Omental fat pad (tissue), 3 donors: ENCODE measurements at regions not wholly inside any gene's neighbourhood (a gene's known extent, or its start where the extent isn't known, plus 50 kb on each side); places are given as distances from the start of the nearest gene placed in this dataset.

ENCODE experiments used
- ATAC-seq: fragments of 150-250 bp; one replicate; pipeline ENCODE4 v1.9.1; 2016; ENCODE audit warnings: mild to moderate bottlenecking, moderate library complexity; ENCODE audit not compliant: low FRiP score
- DNase-seq: peaks from one replicate; pipeline ENCODE4 v3.0.0-alpha.2; 2019; ENCODE audit warnings: low spot score
- TF ChIP-seq, protein P1 (sequence below), 3 donors: fragments of 450-650 bp; IDR thresholded peaks; one replicate each; pipeline ENCODE4 v1.5.1; 2016 to 2017; ENCODE audit warnings: antibody characterized with exemption in 3 of 3, mild to moderate bottlenecking in 3 of 3, moderate library complexity in 2 of 3

DNA sequence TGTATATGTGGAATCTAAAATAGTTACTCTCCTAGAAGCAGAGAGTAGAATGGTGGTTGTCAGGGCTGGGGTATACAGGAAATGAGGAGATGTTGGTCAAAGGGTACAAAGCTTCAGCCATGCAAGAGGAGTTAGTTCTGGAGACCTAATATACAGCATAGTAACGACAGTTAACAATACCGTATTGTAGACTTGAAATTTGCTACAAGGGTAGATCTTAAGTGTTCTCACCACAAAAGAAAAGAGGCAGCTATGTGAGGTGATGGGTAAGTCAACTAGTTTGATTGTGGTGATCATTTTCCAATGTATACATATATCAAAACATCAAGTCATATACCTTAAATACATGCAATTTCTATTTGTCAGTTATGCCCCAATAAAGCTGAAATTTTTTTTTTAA, 98.2 kb upstream of the CYP1B1 start:
- DNase-seq: no peak
- no peak for ATAC-seq
- TF ChIP-seq, protein P1, sequence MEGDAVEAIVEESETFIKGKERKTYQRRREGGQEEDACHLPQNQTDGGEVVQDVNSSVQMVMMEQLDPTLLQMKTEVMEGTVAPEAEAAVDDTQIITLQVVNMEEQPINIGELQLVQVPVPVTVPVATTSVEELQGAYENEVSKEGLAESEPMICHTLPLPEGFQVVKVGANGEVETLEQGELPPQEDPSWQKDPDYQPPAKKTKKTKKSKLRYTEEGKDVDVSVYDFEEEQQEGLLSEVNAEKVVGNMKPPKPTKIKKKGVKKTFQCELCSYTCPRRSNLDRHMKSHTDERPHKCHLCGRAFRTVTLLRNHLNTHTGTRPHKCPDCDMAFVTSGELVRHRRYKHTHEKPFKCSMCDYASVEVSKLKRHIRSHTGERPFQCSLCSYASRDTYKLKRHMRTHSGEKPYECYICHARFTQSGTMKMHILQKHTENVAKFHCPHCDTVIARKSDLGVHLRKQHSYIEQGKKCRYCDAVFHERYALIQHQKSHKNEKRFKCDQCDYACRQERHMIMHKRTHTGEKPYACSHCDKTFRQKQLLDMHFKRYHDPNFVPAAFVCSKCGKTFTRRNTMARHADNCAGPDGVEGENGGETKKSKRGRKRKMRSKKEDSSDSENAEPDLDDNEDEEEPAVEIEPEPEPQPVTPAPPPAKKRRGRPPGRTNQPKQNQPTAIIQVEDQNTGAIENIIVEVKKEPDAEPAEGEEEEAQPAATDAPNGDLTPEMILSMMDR (IDR thresholded peaks at IDR 0.05): no peak

DNA sequence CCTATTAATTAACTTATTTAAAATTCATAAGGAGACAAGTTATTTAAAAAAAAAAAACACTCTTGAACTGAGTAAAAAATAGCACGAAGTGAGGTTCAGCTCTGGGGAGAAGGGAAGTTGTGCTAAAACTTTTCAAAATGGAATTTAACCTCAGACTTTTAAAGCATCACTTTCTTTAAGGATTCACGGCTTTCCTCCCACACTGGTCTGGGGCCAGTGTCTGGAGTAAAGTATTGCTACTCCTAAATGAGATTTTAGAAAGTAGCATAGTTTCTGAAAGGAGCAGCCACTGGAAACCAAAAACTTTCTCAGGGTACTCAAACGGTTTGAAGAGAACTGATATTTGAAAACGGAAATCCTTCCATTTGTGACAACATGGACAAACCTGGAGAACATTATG, 97.7 kb upstream of the CYP1B1 start:
- ATAC-seq (no peak), DNase-seq (no peak)
- TF ChIP-seq, protein P1 (IDR thresholded peaks at IDR 0.05): no peak

DNA sequence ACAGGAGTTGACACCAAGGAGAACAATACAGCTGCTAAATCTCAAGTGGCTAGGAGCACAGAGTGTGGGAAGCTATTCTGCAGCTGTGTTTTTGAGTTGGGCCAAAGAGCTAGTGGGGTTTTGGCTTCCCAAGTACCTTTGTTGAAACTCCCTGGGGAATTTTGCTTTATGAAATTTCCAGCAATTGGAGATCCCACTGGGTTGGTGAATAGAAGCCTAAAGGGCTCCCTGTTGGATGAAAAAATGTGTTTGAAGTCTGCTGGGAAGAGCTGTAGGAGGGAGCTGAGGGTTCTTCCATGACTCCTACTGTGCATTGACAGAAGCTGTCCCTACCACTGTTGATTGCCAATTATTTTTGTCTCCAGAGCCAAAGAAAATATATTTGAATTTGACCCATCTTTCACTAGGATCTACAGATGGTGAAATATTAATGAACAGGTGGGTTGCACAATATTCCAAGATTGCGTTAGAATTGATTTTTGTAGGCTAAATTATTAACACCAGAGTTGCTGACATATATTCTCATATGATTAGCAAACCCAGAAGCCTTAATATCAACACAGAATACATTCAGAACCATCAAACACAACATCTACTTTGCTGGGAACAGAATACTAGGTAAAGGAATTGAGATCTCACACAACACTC, 95.4 kb upstream of the CYP1B1 start:
- TF ChIP-seq, protein P1 (IDR thresholded peaks at IDR 0.05): no peak
- DNase-seq (no peak), ATAC-seq (no peak)

DNA sequence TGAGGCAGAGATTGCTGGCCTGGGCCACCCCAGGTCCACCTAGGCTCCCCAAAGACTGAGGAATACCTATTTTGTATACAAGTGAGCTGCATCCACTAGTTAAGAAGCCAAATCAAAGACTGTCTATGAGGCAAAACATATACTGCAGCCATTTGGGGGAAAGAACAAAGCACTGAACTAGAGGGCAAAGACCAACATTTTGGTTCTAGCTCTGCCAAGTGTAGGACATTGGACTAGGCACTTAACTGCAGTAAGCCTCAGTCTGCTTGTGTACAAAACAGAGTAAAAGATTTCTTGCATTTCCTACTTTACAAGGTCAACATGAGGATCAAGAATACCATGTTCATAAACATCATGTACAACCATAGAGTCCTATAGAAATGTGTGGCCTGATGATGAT, 94.8 kb upstream of the CYP1B1 start:
- TF ChIP-seq, protein P1 (IDR thresholded peaks at IDR 0.05): no peak
- ATAC-seq (no peak), DNase-seq (no peak)

DNA sequence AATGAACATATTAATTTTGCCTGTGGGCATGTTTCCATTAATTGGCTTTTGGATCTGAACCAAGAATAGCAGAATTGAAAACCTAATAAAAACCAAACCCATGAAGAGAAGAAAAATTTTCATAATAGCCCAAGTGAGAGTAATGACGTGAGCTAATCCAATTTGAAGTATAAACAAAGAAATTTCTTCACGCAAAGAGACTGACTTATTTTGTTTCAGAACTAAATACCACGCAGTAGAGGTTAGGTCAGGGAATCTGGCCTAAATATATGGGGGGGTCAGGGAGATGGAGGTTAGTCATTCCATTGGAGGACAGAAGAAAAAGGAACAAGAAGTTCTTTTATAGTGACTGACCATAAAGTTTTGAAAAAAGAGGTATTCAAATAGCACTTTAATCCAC, 94.1 kb upstream of the CYP1B1 start:
- TF ChIP-seq, protein P1 (IDR thresholded peaks at IDR 0.05): no peak
- ATAC-seq (no peak), DNase-seq (no peak)

DNA sequence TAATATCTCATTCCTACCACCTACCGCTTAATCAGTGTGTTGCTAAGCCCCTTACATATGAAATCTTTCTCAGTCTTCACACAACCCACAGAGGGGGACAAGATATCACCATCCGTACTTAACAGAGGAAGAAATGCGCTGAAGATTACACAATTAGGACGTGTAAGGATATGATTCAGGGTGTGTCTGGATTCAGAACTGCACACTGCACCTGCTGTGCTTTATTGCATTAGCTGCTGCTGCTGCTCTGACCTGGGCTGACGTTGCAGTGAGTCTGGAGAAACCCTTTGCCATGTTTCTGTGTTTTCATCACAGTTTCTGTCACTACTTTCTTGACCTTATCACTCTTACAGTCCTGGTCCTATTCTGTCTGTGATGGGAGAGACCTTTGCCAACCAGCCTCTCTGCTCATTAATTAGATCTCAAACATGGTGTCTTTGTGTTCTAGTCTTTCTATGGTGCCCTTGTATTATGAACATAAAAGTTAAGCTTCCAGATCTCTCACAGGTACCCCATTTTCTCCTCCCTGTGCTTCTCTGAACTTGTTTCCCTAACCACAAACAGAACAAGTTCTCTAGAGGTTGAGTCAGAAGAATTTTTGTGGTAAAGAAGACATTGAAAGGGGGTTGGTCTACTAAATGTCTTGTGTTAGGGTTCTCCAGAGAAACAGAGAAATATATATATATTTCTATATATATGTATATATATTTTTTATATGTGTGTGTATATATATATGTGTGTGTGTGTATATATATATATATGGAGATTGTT, 92.9 kb upstream of the CYP1B1 start:
- DNase-seq (no peak), ATAC-seq (no peak)
- TF ChIP-seq, protein P1 (IDR thresholded peaks at IDR 0.05): no peak

DNA sequence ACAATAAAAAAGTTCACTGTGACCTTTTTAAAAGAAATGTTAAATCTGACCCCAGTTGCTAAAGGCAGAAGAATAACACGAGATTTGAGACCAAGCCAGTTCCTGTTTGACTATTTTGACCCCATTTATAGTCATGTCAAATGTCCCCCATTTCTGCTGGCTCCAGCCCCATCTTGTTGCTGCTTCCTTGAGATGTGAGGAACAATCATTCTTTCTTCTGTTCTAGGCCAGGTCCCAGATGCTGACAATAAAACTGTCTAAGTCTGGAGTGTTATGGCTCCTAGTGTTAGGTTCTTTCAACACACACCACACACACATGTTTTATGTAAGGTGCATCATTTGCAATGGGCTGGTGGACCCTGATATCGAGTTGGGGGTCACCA, 92.0 kb upstream of the CYP1B1 start:
- no peak for ATAC-seq
- DNase-seq: no peak
- TF ChIP-seq, protein P1 (IDR thresholded peaks at IDR 0.05): no peak
